ENCODE measurements at regions not wholly inside any gene's neighbourhood (a gene's known extent, or its start where the extent isn't known, plus 50 kb on each side); places are given as distances from the start of the nearest gene placed in this dataset.

DNA sequence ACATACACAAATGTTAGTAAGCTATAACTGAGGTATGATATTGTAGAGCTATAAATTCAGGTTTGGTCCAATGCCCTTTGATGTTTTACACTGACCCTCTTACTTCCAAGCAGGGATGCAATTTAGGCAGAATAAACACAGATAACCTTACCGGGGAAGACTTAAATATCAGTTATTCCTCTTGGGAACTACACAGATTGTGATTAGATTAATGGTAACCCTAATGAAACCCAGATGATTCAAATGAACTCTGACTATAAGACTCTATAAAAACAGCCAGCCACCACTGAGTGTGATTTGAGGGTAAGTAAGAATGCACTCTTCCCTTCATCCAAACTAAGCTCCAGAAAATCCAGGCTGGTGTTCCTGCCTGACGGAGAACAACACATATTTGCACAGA is 891.1 kb downstream of the NXPH1 start:
- TF ChIP-seq, protein P1, sequence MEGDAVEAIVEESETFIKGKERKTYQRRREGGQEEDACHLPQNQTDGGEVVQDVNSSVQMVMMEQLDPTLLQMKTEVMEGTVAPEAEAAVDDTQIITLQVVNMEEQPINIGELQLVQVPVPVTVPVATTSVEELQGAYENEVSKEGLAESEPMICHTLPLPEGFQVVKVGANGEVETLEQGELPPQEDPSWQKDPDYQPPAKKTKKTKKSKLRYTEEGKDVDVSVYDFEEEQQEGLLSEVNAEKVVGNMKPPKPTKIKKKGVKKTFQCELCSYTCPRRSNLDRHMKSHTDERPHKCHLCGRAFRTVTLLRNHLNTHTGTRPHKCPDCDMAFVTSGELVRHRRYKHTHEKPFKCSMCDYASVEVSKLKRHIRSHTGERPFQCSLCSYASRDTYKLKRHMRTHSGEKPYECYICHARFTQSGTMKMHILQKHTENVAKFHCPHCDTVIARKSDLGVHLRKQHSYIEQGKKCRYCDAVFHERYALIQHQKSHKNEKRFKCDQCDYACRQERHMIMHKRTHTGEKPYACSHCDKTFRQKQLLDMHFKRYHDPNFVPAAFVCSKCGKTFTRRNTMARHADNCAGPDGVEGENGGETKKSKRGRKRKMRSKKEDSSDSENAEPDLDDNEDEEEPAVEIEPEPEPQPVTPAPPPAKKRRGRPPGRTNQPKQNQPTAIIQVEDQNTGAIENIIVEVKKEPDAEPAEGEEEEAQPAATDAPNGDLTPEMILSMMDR (IDR thresholded peaks at IDR 0.05; ENCODE audit: insufficient read depth, low read length, poor library complexity, severe bottlenecking), result no peak
- no peak for TF ChIP-seq EZH2phosphoT487 (conservative IDR thresholded peaks at IDR 0.05; ENCODE audit: low read length)
